HepG2 (cell line): ENCODE measurements at regions not wholly inside any gene's neighbourhood (a gene's known extent, or its start where the extent isn't known, plus 50 kb on each side); places are given as distances from the start of the nearest gene placed in this dataset.

Source experiments
- AGO1 ChIP-seq: fragments of 200-400 bp; formaldehyde crosslinking; IDR thresholded peaks from 2 replicates; pipeline ENCODE4 v1.6.1; 2017; ENCODE audit warnings: mild to moderate bottlenecking, low read depth, low read length, moderate library complexity; ENCODE audit not compliant: poor library complexity, severe bottlenecking
- HBP1 ChIP-seq: IDR thresholded peaks from 2 replicates; pipeline ENCODE4 v1.6.1; 2016; ENCODE audit warnings: low read depth, control low read depth
- HOXA5 ChIP-seq: sonication (generic); formaldehyde crosslinking; IDR thresholded peaks from 2 replicates; pipeline ENCODE4 v1.4.0; 2020; ENCODE audit warnings: missing genetic modification reagents
- MXI1 ChIP-seq: IDR thresholded peaks from 3 replicates; pipeline ENCODE4 v1.6.1; 2012; ENCODE audit warnings: low read depth, low read length, inconsistent platforms, borderline replicate concordance
- RBAK ChIP-seq: sonication (generic); formaldehyde crosslinking; IDR thresholded peaks from 2 replicates; pipeline ENCODE4 v1.5.1; 2020; ENCODE audit warnings: mild to moderate bottlenecking, missing genetic modification reagents
- SMC3 ChIP-seq: IDR thresholded peaks from 2 replicates; pipeline ENCODE4 v1.6.1; 2011; ENCODE audit warnings: low read length, improper control_type of control experiment
- ZBTB8A ChIP-seq: sonication (generic); formaldehyde crosslinking; IDR thresholded peaks from 2 replicates; pipeline ENCODE4 v1.4.0; 2020; ENCODE audit warnings: mild to moderate bottlenecking, low read depth, missing genetic modification reagents, borderline replicate concordance
- ZNF292 ChIP-seq: sonication (generic); formaldehyde crosslinking; IDR thresholded peaks from 2 replicates; pipeline ENCODE4 v1.8.1; 2022; ENCODE audit warnings: mild to moderate bottlenecking, low read depth, missing genetic modification reagents, borderline replicate concordance
- TF ChIP-seq, protein P1 (sequence below): sonication (generic); formaldehyde crosslinking; IDR thresholded peaks from 2 replicates; pipeline ENCODE4 v1.5.0; 2020; ENCODE audit warnings: missing genetic modification reagents
- TF ChIP-seq, protein P2 (sequence below): sonication (generic); formaldehyde crosslinking; IDR thresholded peaks from 2 replicates; pipeline ENCODE4 v1.4.0; 2020; ENCODE audit warnings: missing genetic modification reagents
- TF ChIP-seq, protein P3 (sequence below): sonication (generic); formaldehyde crosslinking; IDR thresholded peaks from 2 replicates; pipeline ENCODE4 v1.5.1; 2020; ENCODE audit warnings: mild to moderate bottlenecking, missing genetic modification reagents, borderline replicate concordance

GRCh38 chr12:16844875-16845274 lies 238.9 kb upstream of the LMO3 start (continued):
- TF ChIP-seq HBP1 (CRISPR knock-in tag) (no peak), SMC3 (peak; percentile 19; the same call in 1 of the 2 replicates), ZNF292 (CRISPR knock-in tag) (no peak), MXI1 (no peak), RBAK (CRISPR knock-in tag) (no peak), HOXA5 (CRISPR knock-in tag) (no peak), ZBTB8A (CRISPR knock-in tag) (no peak), AGO1 (no peak)
- TF ChIP-seq, protein P1, sequence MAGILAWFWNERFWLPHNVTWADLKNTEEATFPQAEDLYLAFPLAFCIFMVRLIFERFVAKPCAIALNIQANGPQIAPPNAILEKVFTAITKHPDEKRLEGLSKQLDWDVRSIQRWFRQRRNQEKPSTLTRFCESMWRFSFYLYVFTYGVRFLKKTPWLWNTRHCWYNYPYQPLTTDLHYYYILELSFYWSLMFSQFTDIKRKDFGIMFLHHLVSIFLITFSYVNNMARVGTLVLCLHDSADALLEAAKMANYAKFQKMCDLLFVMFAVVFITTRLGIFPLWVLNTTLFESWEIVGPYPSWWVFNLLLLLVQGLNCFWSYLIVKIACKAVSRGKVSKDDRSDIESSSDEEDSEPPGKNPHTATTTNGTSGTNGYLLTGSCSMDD: no peak
- TF ChIP-seq, protein P2, sequence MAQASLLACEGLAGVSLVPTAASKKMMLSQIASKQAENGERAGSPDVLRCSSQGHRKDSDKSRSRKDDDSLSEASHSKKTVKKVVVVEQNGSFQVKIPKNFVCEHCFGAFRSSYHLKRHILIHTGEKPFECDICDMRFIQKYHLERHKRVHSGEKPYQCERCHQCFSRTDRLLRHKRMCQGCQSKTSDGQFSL: no peak
- TF ChIP-seq, protein P3, sequence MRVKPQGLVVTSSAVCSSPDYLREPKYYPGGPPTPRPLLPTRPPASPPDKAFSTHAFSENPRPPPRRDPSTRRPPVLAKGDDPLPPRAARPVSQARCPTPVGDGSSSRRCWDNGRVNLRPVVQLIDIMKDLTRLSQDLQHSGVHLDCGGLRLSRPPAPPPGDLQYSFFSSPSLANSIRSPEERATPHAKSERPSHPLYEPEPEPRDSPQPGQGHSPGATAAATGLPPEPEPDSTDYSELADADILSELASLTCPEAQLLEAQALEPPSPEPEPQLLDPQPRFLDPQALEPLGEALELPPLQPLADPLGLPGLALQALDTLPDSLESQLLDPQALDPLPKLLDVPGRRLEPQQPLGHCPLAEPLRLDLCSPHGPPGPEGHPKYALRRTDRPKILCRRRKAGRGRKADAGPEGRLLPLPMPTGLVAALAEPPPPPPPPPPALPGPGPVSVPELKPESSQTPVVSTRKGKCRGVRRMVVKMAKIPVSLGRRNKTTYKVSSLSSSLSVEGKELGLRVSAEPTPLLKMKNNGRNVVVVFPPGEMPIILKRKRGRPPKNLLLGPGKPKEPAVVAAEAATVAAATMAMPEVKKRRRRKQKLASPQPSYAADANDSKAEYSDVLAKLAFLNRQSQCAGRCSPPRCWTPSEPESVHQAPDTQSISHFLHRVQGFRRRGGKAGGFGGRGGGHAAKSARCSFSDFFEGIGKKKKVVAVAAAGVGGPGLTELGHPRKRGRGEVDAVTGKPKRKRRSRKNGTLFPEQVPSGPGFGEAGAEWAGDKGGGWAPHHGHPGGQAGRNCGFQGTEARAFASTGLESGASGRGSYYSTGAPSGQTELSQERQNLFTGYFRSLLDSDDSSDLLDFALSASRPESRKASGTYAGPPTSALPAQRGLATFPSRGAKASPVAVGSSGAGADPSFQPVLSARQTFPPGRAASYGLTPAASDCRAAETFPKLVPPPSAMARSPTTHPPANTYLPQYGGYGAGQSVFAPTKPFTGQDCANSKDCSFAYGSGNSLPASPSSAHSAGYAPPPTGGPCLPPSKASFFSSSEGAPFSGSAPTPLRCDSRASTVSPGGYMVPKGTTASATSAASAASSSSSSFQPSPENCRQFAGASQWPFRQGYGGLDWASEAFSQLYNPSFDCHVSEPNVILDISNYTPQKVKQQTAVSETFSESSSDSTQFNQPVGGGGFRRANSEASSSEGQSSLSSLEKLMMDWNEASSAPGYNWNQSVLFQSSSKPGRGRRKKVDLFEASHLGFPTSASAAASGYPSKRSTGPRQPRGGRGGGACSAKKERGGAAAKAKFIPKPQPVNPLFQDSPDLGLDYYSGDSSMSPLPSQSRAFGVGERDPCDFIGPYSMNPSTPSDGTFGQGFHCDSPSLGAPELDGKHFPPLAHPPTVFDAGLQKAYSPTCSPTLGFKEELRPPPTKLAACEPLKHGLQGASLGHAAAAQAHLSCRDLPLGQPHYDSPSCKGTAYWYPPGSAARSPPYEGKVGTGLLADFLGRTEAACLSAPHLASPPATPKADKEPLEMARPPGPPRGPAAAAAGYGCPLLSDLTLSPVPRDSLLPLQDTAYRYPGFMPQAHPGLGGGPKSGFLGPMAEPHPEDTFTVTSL (CRISPR knock-in tag): no peak
